ENCODE measurements at regions not wholly inside any gene's neighbourhood (a gene's known extent, or its start where the extent isn't known, plus 50 kb on each side); places are given as distances from the start of the nearest gene placed in this dataset.

- TF ChIP-seq, protein P1, sequence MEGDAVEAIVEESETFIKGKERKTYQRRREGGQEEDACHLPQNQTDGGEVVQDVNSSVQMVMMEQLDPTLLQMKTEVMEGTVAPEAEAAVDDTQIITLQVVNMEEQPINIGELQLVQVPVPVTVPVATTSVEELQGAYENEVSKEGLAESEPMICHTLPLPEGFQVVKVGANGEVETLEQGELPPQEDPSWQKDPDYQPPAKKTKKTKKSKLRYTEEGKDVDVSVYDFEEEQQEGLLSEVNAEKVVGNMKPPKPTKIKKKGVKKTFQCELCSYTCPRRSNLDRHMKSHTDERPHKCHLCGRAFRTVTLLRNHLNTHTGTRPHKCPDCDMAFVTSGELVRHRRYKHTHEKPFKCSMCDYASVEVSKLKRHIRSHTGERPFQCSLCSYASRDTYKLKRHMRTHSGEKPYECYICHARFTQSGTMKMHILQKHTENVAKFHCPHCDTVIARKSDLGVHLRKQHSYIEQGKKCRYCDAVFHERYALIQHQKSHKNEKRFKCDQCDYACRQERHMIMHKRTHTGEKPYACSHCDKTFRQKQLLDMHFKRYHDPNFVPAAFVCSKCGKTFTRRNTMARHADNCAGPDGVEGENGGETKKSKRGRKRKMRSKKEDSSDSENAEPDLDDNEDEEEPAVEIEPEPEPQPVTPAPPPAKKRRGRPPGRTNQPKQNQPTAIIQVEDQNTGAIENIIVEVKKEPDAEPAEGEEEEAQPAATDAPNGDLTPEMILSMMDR (IDR thresholded peaks at IDR 0.05), result no peak
- no peak for TF ChIP-seq POLR2A (IDR thresholded peaks at IDR 0.05)
Measured at GRCh38 chr3:55333046-55333445, 154.1 kb downstream of the WNT5A start.

Measured in lower leg skin (tissue), 3 donors.